ENCODE measurements at regions not wholly inside any gene's neighbourhood (a gene's known extent, or its start where the extent isn't known, plus 50 kb on each side); places are given as distances from the start of the nearest gene placed in this dataset.

DNA sequence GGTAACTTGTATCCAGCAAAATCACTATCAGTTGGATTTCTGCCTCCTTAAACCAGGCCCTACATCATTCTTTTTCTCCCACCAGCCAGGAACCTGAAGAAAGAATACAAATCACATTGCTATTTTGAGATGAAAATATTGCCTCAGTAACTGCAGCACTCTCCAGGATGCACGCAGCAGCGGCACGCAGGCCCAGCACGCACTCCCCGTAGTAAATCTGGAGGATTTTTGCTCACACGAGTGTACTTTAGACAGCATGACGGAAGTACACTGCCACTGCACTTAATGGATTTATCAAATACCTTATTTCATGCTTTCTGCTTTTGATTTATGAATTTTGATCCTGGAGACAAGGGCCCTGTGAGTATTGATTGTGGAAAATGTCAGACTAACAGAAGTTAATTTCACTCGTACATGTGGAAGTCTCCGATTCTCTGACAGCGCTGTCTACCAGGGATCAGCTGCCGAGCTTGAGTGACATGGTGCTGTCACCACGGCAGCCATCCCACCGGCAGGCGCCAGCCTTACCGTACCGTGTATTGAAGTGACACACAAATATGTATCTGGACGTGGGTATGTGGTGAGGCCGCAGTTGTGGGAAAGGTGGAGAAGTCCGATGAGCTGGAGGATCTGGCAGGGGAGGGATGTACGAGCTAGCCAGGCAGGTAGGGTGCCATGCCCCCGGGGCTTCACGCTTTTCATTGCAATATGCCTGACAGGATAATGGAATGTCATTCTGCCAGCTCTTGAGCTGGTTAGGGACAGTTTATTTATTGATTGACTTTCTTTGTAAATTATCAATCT is 863.7 kb downstream of the GALR1 start:
- CTCF ChIA-PET, result interaction anchor here (0.8 kb wide), 1 partner anchor 13 kb away, joined by 3 read pairs; no protein-coding TSS in a partner anchor
- POLR2A ChIA-PET, result no interaction called here
- DNase-seq (ENCODE audit: extremely low spot score), result no peak
- TF ChIP-seq CTCF (IDR thresholded peaks at IDR 0.05; ENCODE audit: control extremely low read depth, extremely low read depth, low read depth, missing control alignments), result no peak

- CTCF ChIA-PET, result interaction anchor here (0.8 kb wide), 1 partner anchor 13 kb away, joined by 3 read pairs; no protein-coding TSS in a partner anchor
- POLR2A ChIA-PET, result no interaction called here
- TF ChIP-seq CTCF (IDR thresholded peaks at IDR 0.05; ENCODE audit: control extremely low read depth, extremely low read depth, low read depth, missing control alignments), result no peak
- DNase-seq (ENCODE audit: extremely low spot score), result no peak
Measured at GRCh38 chr18:78113940-78114251, 864.2 kb downstream of the GALR1 start.

- ChIA-PET CTCF (no interaction called here), POLR2A (no interaction called here)
- DNase-seq (ENCODE audit: extremely low spot score), result no peak
- TF ChIP-seq CTCF (IDR thresholded peaks at IDR 0.05; ENCODE audit: control extremely low read depth, extremely low read depth, low read depth, missing control alignments), result no peak
Measured at GRCh38 chr18:78115896-78116561, 863.6 kb upstream of the SALL3 start.

DNA sequence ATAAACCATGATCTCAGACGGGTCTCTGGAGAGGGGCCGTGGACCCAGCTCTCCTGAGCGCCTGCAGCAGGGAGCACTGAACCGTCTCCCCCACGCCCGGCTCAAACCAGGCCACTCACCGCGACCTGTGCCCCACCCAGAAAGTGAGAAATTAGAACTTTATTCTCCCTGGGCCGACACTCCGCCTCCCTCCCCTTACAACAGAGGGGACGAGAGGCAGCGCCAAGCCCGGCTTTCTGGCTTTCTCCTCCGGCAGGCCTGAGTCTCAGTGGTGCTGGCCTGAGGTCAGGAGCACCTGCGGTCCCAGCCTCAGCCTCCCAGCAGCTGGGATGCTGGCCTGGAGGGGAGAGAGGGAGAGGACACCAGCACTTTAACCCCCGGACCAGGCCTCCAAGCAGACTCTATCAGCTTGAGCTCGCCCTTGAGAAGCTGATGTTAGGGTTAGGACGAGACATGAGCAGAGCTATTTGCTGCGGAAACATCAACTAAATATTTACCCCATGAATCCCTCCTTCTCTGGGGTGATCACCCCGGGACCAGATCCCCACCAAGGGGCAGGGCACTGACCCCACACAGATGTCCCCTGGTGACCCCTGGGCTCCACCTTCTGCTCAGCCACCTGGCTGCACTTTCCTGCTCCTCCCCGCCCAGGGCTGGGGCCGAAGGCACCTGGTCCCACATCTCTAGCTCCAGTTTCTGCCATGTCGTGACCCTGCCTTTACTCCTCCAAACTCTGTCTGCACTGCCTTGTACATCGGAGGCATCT is 856.3 kb upstream of the SALL3 start:
- POLR2A ChIA-PET, result no interaction called here
- CTCF ChIA-PET, result no interaction called here
- no peak for TF ChIP-seq CTCF (IDR thresholded peaks at IDR 0.05; ENCODE audit: control extremely low read depth, extremely low read depth, low read depth, missing control alignments)
- DNase-seq (ENCODE audit: extremely low spot score), result no peak

DNA sequence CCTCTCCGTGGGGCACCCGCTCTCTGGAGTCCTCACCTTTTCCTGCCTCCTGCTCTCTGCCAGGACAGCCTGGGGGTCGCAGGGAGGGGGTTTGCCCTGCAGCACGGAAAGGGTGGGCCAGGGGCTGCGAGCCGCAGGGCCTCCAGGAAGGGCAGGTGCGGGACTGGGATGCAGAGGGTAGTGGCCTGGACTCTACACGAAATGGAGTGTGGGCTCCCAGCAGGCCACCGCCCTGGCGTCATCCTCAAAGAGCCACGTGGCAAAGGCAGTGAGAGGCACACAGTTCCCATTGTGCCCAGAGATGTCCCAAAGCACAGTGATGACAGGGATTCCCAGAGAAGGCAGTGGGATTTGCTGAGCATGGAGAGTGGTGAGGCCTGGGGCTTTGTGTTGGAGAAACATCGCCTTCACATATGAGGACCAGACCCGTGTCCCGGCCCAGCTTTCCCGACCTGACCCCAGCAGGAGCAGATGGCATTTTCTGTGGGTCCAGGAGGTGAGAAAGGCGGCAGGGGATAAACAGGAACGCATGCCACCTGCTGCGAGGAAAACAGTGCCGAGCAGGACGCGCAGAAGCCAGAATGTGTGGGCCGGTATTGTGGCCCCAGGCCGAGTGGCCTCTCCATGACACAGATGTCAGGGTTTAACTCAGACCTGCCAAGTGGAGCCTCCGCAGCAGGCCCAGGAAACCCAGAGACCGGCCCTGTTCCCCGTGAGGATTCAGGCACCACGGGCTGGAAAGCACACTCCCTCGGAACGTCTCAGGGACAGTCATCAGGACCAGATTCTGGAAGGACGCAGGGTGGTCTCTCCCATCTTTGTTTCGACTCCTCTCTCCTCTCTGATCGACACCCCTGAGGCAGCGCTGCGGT is 855.5 kb upstream of the SALL3 start:
- no peak for TF ChIP-seq CTCF (IDR thresholded peaks at IDR 0.05; ENCODE audit: control extremely low read depth, extremely low read depth, low read depth, missing control alignments)
- ChIA-PET CTCF (no interaction called here), POLR2A (no interaction called here)
- DNase-seq (ENCODE audit: extremely low spot score), result no peak

Measured in GM10248 (cell line).